ENCODE measurements at regions not wholly inside any gene's neighbourhood (a gene's known extent, or its start where the extent isn't known, plus 50 kb on each side); places are given as distances from the start of the nearest gene placed in this dataset.

DNA sequence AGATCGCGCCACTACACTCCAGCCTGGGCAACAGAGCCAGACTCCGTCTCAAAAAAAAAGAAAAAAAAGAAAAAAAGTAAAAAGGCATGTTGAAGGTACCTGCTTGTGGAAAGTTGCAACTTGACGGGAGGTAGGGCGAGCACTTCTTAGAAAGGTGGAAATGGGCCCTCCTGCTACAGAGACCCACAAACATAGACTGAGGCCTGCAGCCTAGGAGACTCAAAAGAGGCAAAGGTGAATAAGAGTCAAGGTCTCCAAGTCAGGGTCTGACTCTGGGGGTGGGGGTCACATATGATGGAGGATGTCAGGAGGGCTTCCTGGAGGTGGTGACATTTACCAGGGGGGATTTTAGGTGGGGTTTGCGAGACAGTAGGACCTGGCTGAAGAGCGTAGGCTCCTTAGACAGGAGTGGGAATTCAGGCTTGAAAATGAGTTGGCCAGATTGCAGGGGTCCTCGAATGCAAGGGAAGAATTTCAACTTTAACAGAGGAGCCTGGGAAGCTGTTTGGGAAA lies 303.0 kb downstream of the SEC14L1 start:
- no peak overlapping the region for H3K27ac ChIP-seq
- TF ChIP-seq, protein P1, sequence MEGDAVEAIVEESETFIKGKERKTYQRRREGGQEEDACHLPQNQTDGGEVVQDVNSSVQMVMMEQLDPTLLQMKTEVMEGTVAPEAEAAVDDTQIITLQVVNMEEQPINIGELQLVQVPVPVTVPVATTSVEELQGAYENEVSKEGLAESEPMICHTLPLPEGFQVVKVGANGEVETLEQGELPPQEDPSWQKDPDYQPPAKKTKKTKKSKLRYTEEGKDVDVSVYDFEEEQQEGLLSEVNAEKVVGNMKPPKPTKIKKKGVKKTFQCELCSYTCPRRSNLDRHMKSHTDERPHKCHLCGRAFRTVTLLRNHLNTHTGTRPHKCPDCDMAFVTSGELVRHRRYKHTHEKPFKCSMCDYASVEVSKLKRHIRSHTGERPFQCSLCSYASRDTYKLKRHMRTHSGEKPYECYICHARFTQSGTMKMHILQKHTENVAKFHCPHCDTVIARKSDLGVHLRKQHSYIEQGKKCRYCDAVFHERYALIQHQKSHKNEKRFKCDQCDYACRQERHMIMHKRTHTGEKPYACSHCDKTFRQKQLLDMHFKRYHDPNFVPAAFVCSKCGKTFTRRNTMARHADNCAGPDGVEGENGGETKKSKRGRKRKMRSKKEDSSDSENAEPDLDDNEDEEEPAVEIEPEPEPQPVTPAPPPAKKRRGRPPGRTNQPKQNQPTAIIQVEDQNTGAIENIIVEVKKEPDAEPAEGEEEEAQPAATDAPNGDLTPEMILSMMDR (conservative IDR thresholded peaks at IDR 0.05), result no peak
- no peak for TF ChIP-seq ZFX (IDR thresholded peaks at IDR 0.05)

GRCh38 chr17:77444628-77444983 lies 303.8 kb downstream of the SEC14L1 start:
- H3K27ac ChIP-seq, result no peak overlapping the region
- TF ChIP-seq, protein P1 (conservative IDR thresholded peaks at IDR 0.05), result no peak
- TF ChIP-seq ZFX (IDR thresholded peaks at IDR 0.05), result no peak

DNA sequence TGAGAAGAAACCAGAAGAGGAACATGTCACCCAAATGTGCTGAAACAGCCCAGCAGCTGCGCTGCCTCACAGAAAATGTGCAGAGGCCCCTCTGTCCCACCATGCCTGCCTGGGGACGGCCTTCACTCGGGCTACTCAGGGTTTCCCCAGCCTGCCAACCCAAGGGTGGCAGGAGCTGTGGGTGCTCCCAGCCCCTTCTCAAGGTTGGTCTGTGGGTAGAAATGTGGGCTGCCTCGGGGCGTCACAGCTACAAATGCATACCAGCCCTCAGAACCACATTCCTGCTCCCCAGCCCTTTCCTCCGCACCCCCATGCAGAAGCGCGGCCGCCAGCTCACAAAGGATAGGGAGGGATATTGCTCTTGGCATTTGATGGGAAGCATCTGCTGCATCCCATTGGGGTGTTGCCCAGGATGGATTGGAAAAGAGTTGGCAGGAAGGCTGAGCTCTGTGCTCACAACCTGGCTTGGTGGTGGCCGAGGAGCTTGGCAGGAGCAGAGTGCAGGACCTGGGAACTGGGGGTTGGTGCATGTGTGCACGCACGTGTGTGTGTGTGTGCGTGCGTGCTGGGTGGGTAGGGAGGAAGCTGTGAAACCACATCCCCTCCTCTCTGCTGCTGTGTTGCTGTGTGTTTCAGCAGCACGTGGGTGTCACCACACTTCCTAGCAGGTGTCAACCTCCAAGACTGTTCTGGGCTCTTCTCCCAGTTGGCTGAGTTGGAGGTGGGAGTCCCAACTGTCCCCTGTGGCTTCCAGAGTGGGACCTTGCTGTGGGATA lies 304.4 kb downstream of the SEC14L1 start:
- TF ChIP-seq, protein P1 (conservative IDR thresholded peaks at IDR 0.05), result no peak
- TF ChIP-seq ZFX (IDR thresholded peaks at IDR 0.05), result no peak
- H3K27ac ChIP-seq, result no peak overlapping the region

- TF ChIP-seq ZFX (IDR thresholded peaks at IDR 0.05), result no peak
- TF ChIP-seq, protein P1 (conservative IDR thresholded peaks at IDR 0.05), result no peak
Measured at GRCh38 chr17:77445760-77446532, 305.2 kb downstream of the SEC14L1 start.

GRCh38 chr17:77446940-77447634 lies 306.3 kb downstream of the SEC14L1 start:
- TF ChIP-seq, protein P1 (conservative IDR thresholded peaks at IDR 0.05), result no peak
- no peak for TF ChIP-seq ZFX (IDR thresholded peaks at IDR 0.05)
- H3K27ac ChIP-seq, result no peak overlapping the region

More at GRCh38 chr17:77445760-77446532, 305.2 kb downstream of the SEC14L1 start:
- H3K27ac ChIP-seq, result no peak overlapping the region

GRCh38 chr17:77449373-77449907 lies 308.7 kb downstream of the SEC14L1 start:
- H3K27ac ChIP-seq, result no peak overlapping the region
- TF ChIP-seq ZFX (IDR thresholded peaks at IDR 0.05), result no peak

DNA sequence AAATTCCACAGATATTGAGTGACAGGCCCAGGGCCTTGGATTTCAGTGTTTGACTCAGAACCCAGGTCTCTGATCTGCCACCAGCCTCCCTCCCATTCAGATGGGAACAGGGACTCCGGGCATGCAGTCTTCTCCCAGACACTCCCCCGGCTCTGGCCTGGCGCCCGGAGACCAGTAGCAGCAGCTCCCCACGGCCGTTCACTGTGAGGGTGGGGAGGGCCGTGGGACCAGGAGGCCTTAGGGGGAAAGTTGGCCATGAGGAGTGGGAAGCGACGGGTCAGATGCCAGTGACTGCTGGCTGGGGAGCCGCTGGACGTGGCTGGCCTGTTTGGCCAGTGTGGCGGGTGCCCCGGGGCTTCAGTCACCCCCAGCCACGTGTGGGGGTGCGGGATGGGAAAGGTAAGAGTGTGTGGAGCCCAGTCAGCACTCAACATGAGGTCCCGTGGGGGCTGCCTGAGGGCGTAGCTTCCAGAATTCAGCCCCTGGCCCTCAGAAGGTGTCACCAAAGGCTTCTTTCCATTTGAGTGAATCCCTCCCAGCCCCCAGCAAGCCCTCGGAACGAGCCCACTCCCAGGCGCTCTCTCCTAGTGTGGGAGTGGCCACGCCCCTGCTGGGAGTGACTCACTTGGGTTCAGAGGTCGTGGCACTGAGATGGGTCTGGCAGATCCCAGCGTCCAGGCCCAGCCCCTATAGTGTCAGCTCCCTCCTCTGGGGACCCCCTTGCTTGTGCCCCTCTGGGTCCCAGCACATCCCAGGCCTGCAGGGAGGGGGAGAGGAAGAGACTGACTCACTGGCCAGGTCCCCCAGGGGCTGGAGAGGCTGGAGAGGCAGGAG lies 309.4 kb downstream of the SEC14L1 start:
- no peak for TF ChIP-seq ZFX (IDR thresholded peaks at IDR 0.05)
- TF ChIP-seq, protein P1 (conservative IDR thresholded peaks at IDR 0.05), result no peak
- H3K27ac ChIP-seq, result peak overlapping the region; percentile 74; the same call in 1 of the 2 replicates

Data from C4-2B (cell line).